AG04450 (cell line): ENCODE measurements at regions not wholly inside any gene's neighbourhood (a gene's known extent, or its start where the extent isn't known, plus 50 kb on each side); places are given as distances from the start of the nearest gene placed in this dataset.

Experiments
- CTCF ChIA-PET: fragments of 300-600, 350-600 bp; formaldehyde crosslinking; extraction: SDS; loops from one replicate; lab custom pipeline; 2022; ENCODE audit warnings: antibody characterized with exemption, inconsistent platforms; lab: Charles Lee
- POLR2A ChIA-PET: fragments of 350-600 bp; formaldehyde crosslinking; extraction: SDS; loops from one replicate; lab custom pipeline; 2021; ENCODE audit warnings: antibody characterized with exemption, inconsistent platforms; lab: Yijun Ruan, JAX
- DNase-seq: peaks from one replicate; pipeline ENCODE4 v3.0.0-alpha.2; 2011; ENCODE audit warnings: low read depth, low spot score
- H3K27ac ChIP-seq: one replicate; pipeline ENCODE4 v1.5.1; 2012; ENCODE audit warnings: low read depth, low read length, control low read depth
- H3K27me3 ChIP-seq: one replicate; pipeline ENCODE4 v1.6.0; 2012; ENCODE audit warnings: low read length; ENCODE audit not compliant: control insufficient read depth, insufficient read depth
- H3K4me3 ChIP-seq: 2 replicates; pipeline ENCODE4 v1.5.1; 2011; ENCODE audit warnings: mild to moderate bottlenecking, low read depth, low read length, control low read depth
- H3K9me3 ChIP-seq: 2 replicates; pipeline ENCODE4 v1.5.1; 2012; ENCODE audit warnings: low read length; ENCODE audit not compliant: control insufficient read depth, insufficient read depth
- CTCF ChIP-seq: IDR thresholded peaks from 2 replicates; pipeline ENCODE4 v1.5.1; 2011; ENCODE audit warnings: low read depth, low read length, control low read depth, inconsistent platforms

GRCh38 chr13:69585656-69586055 is 522.0 kb upstream of the ATXN8OS start:
- no peak overlapping the region for H3K27ac ChIP-seq
- no peaks in the 10 kb centered on the region for H3K27me3 ChIP-seq
- H3K9me3 ChIP-seq = peaks cover 11% of the 10 kb centered on the region; the same call in 1 of the 2 replicates
- POLR2A ChIA-PET = no interaction called here
- CTCF ChIA-PET = no interaction called here
- no peak for TF ChIP-seq CTCF
- no peak overlapping the region for H3K4me3 ChIP-seq
- no peak for DNase-seq

GRCh38 chr13:69580255-69580654 is 527.4 kb upstream of the ATXN8OS start:
- peaks cover 7% of the 10 kb centered on the region; the same call in 1 of the 2 replicates for H3K9me3 ChIP-seq
- CTCF ChIA-PET = no interaction called here
- no peak for DNase-seq
- POLR2A ChIA-PET = no interaction called here
- TF ChIP-seq CTCF = no peak
- H3K27ac ChIP-seq = no peak overlapping the region
- no peaks in the 10 kb centered on the region for H3K27me3 ChIP-seq
- H3K4me3 ChIP-seq = no peak overlapping the region

- Histone ChIP-seq H3K9me3 (peaks cover 7% of the 10 kb centered on the region; the same call in 1 of the 2 replicates), H3K27ac (no peak overlapping the region), H3K4me3 (no peak overlapping the region), H3K27me3 (no peaks in the 10 kb centered on the region)
- DNase-seq = no peak
- TF ChIP-seq CTCF = no peak
- CTCF ChIA-PET = no interaction called here
- POLR2A ChIA-PET = no interaction called here
Observed at GRCh38 chr13:69579351-69579750, 528.3 kb upstream of the ATXN8OS start.

GRCh38 chr13:69571606-69572323 is 535.9 kb upstream of the ATXN8OS start:
- Histone ChIP-seq H3K27ac (no peak overlapping the region), H3K4me3 (no peak overlapping the region), H3K9me3 (peaks cover 3% of the 10 kb centered on the region; the same call in 1 of the 2 replicates), H3K27me3 (no peaks in the 10 kb centered on the region)
- CTCF ChIA-PET = no interaction called here
- TF ChIP-seq CTCF = no peak
- DNase-seq = no peak
- POLR2A ChIA-PET = no interaction called here

- Histone ChIP-seq H3K27me3 (no peaks in the 10 kb centered on the region), H3K4me3 (no peak overlapping the region), H3K27ac (no peak overlapping the region), H3K9me3 (peaks cover 3% of the 10 kb centered on the region; the same call in 1 of the 2 replicates)
- ChIA-PET POLR2A (no interaction called here), CTCF (no interaction called here)
- TF ChIP-seq CTCF = no peak
- no peak for DNase-seq
Observed at GRCh38 chr13:69567514-69567913, 540.1 kb upstream of the ATXN8OS start.
